ENCODE measurements at regions not wholly inside any gene's neighbourhood (a gene's known extent, or its start where the extent isn't known, plus 50 kb on each side); places are given as distances from the start of the nearest gene placed in this dataset.

DNA sequence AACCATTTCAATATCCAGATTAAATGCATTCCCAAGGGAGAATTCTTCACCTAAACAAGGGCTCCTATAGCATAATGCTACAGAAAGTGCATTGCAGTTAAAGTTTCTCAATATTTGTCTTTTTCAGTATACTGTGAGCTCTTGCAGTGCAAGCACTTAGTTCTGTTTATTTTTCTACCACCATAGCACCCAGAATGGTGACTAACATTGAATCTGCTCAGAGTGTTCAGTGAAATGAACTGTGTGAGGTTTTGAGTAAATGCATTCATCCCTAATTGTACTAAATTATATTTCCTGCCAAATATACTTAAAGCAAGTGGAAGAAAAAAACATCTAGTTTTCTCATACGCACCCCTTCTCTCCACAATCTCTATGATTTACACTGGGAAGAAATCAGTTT lies 383.9 kb downstream of the PCDH7 start:
- TF ChIP-seq, protein P1, sequence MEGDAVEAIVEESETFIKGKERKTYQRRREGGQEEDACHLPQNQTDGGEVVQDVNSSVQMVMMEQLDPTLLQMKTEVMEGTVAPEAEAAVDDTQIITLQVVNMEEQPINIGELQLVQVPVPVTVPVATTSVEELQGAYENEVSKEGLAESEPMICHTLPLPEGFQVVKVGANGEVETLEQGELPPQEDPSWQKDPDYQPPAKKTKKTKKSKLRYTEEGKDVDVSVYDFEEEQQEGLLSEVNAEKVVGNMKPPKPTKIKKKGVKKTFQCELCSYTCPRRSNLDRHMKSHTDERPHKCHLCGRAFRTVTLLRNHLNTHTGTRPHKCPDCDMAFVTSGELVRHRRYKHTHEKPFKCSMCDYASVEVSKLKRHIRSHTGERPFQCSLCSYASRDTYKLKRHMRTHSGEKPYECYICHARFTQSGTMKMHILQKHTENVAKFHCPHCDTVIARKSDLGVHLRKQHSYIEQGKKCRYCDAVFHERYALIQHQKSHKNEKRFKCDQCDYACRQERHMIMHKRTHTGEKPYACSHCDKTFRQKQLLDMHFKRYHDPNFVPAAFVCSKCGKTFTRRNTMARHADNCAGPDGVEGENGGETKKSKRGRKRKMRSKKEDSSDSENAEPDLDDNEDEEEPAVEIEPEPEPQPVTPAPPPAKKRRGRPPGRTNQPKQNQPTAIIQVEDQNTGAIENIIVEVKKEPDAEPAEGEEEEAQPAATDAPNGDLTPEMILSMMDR (IDR thresholded peaks at IDR 0.05) = no peak
- TF ChIP-seq POLR2A (IDR thresholded peaks at IDR 0.05) = no peak
